Gastroesophageal sphincter (tissue), 3 donors: ENCODE measurements at regions not wholly inside any gene's neighbourhood (a gene's known extent, or its start where the extent isn't known, plus 50 kb on each side); places are given as distances from the start of the nearest gene placed in this dataset.

Experiments
- EP300 ChIP-seq: sonication (generic); formaldehyde crosslinking; IDR thresholded peaks from one replicate; pipeline ENCODE4 v1.6.1; 2017; ENCODE audit warnings: antibody characterized with exemption, mild to moderate bottlenecking
- POLR2A ChIP-seq, 2 donors: fragments of 450-650 bp; IDR thresholded peaks; one replicate each; pipeline ENCODE4 v1.6.1; 2017; ENCODE audit warnings: antibody characterized with exemption in 2 of 2, mild to moderate bottlenecking in 2 of 2, moderate library complexity in 1 of 2
- POLR2AphosphoS5 ChIP-seq: sonication (generic); formaldehyde crosslinking; IDR thresholded peaks from one replicate; pipeline ENCODE4 v1.6.1; 2017; ENCODE audit warnings: antibody characterized with exemption
- TF ChIP-seq, protein P1 (sequence below), 4 experiments: fragments of 200-600 bp in 2 of 4; fragments of 450-650 bp in 2 of 4; sonication (generic) in 1 of 4; IDR thresholded peaks; one replicate each; pipeline ENCODE4 v1.5.1; 2017 to 2019; ENCODE audit warnings: antibody characterized with exemption in 4 of 4, mild to moderate bottlenecking in 2 of 4, moderate library complexity in 2 of 4

DNA sequence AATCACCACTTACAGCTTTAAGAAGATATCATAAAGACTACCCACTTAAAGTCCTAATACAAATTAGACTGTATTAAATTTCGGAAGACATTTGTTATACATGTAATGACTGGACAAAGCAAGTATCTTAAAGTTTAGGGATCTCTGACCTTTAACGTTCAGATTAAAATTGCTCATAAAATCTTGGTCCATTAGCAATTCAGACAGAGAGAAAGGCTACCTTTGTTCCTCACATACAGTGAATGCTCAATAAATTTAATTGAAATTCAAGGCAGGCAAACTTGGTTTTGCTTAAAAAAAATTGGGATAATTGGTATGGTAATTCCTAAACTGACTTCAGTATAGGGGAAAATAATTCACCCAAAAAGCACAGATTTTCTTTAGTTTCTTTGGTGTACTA, 285.9 kb upstream of the EMCN start:
- TF ChIP-seq EP300 (no peak), POLR2AphosphoS5 (no peak), POLR2A (IDR thresholded peaks at IDR 0.05) (no peak)
- TF ChIP-seq, protein P1, sequence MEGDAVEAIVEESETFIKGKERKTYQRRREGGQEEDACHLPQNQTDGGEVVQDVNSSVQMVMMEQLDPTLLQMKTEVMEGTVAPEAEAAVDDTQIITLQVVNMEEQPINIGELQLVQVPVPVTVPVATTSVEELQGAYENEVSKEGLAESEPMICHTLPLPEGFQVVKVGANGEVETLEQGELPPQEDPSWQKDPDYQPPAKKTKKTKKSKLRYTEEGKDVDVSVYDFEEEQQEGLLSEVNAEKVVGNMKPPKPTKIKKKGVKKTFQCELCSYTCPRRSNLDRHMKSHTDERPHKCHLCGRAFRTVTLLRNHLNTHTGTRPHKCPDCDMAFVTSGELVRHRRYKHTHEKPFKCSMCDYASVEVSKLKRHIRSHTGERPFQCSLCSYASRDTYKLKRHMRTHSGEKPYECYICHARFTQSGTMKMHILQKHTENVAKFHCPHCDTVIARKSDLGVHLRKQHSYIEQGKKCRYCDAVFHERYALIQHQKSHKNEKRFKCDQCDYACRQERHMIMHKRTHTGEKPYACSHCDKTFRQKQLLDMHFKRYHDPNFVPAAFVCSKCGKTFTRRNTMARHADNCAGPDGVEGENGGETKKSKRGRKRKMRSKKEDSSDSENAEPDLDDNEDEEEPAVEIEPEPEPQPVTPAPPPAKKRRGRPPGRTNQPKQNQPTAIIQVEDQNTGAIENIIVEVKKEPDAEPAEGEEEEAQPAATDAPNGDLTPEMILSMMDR (IDR thresholded peaks at IDR 0.05), result no peak
